ENCODE measurements at regions not wholly inside any gene's neighbourhood (a gene's known extent, or its start where the extent isn't known, plus 50 kb on each side); places are given as distances from the start of the nearest gene placed in this dataset.
A peak's percentile ranks its signal among the peaks of the same experiment; 100 is the strongest.
"Not testable (repeated sequence)": the region's sequence is repeated elsewhere in the genome, so short reads cannot be mapped to it uniquely, and the experiment has no call there.

DNA sequence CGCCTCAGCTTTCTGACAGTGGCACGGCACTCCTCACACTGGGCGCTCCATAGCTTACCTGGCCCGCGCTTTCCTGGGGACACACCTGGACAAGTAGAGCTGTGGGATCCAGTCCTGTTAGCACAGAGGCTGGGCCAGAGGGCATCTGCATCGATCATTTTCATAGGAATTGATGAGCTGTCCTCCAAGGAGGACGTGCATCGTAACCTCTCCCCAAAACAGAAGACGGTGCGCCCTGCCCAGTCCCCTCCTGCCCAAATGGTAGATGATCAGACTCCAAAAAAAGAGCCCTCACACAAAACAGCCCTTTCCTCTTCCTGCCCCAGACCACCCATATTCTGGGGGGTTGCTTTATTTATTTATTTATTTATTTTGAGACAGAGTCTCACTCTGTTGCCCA is 161.2 kb downstream of the CTTN start:
- intact Hi-C loops (cut with DNase I, micrococcal nuclease), result no loop called here

DNA sequence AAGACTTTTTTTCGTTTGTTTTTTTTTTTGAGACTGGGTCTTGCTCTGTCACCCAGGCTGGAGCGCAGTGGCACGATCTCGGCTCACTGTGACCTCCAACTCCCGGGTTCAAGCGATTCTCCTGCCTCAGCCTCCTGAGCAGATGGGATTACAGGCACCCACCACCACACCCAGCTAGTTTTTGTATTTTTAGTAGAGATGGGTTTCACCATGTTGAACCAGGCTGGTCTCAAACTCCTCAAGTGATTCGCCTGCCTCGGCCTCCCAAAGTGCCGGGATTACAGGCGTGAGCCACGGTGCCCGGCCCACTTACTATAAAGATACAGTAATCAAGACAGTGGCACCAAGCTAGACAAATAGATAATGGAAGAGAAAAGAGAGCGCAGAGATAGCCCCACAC is 162.3 kb downstream of the CTTN start:
- H3K9me3 ChIP-seq; ATAC-seq; H3K36me3 ChIP-seq (ENCODE audit: low read depth); H3K4me1 ChIP-seq (ENCODE audit: low read depth); H3K4me3 ChIP-seq; intact Hi-C loops (cut with DNase I, micrococcal nuclease): not testable (repeated sequence)
- peak in 1 of 3 donors; percentile 26 for DNase-seq

More for the DNA sequence above, 161.2 kb downstream of the CTTN start:
- ATAC-seq (no peak), DNase-seq (peak in 1 of 3 donors; percentile 24)
- Histone ChIP-seq H3K4me3 (no peak overlapping the region), H3K36me3 (ENCODE audit: low read depth) (no peaks in the 10 kb centered on the region), H3K4me1 (ENCODE audit: low read depth) (peaks cover 3% of the 10 kb centered on the region), H3K9me3 (no peaks in the 10 kb centered on the region)
- TF ChIP-seq CTCF (IDR thresholded peaks at IDR 0.05), result no peak

DNA sequence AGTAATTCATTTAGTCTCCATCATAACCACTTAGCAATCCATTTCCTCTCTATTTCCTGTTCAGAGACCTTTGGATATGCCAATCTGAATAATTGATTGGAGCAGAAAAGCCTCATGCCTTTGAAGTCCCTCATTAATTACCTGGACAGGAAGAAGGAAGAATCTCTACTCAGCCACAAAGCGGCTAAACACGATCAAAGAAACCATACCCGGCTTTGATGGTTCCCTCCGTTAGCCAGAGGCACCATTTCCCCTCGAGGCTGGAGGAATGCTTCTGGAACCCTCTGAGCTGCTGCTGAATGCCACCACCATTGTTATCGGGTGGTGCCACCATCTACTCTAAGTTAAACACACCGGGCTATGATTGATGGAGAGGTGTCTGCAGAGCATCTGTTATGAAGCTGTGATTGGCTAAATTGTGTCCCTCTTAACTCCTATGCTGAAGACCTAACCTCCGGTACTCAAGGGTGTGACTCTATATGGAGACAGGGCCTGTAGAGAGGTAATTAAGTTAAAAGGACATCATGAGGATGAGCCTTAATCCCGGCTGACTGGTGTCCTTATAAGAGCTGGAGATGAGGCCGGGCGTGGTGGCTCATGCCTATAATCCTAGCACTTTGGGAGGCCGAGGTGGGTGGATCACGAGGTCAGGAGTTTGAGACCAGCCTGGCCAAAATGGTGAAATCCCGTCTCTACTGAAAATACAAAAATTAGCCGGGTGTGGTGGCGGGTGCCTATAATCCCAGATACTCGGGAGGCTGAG is 168.6 kb downstream of the CTTN start:
- H3K4me1 ChIP-seq (ENCODE audit: low read depth), result peaks cover 9% of the 10 kb centered on the region
- intact Hi-C loops (cut with DNase I, micrococcal nuclease), result no loop called here
- peak in 2 of 3 donors; percentile 15 to 22 for DNase-seq
- TF ChIP-seq CTCF (IDR thresholded peaks at IDR 0.05), result no peak
- H3K9me3 ChIP-seq, result no peaks in the 10 kb centered on the region
- no peak for ATAC-seq
- no peak overlapping the region for H3K4me3 ChIP-seq
- H3K36me3 ChIP-seq (ENCODE audit: low read depth), result no peaks in the 10 kb centered on the region

GRCh38 chr11:70567680-70568034 is 169.3 kb downstream of the CTTN start:
- Histone ChIP-seq H3K9me3 (no peaks in the 10 kb centered on the region), H3K36me3 (ENCODE audit: low read depth) (no peaks in the 10 kb centered on the region), H3K4me1 (ENCODE audit: low read depth) (peaks cover 9% of the 10 kb centered on the region), H3K4me3 (no peak overlapping the region)
- intact Hi-C loops (cut with DNase I, micrococcal nuclease), result no loop called here
- ATAC-seq, result peak; percentile 68
- TF ChIP-seq CTCF (IDR thresholded peaks at IDR 0.05), result no peak
- DNase-seq, result peak; percentile 33 to 51 (median 39)

- intact Hi-C loops (cut with DNase I, micrococcal nuclease), result no loop called here
- no peaks in the 10 kb centered on the region for H3K9me3 ChIP-seq
- DNase-seq, result peak; percentile 78 to 81 (median 81)
These were observed 169.9 kb downstream of the CTTN start for GRCh38 chr11:70568035-70568813.

More at GRCh38 chr11:70568035-70568813, 169.9 kb downstream of the CTTN start:
- Histone ChIP-seq H3K4me1 (ENCODE audit: low read depth) (peaks cover 9% of the 10 kb centered on the region), H3K36me3 (ENCODE audit: low read depth) (no peaks in the 10 kb centered on the region), H3K4me3 (no peak overlapping the region)
- ATAC-seq, result peak; percentile 95
- no peak for TF ChIP-seq CTCF (IDR thresholded peaks at IDR 0.05)

Measured in mucosa of descending colon (tissue), 3 donors.